NB4 (cell line): ENCODE measurements at regions not wholly inside any gene's neighbourhood (a gene's known extent, or its start where the extent isn't known, plus 50 kb on each side); places are given as distances from the start of the nearest gene placed in this dataset.

Experiments
- DNase-seq: peaks from one replicate; pipeline ENCODE4 v3.0.0; 2010; ENCODE audit warnings: low read depth
- H3K4me3 ChIP-seq: one replicate; pipeline ENCODE4 v1.5.1; 2011; ENCODE audit warnings: mild to moderate bottlenecking, low read depth, low read length, moderate library complexity
- MYC ChIP-seq: IDR thresholded peaks from 2 replicates; pipeline ENCODE4 v1.6.1; 2011; ENCODE audit warnings: low read depth, low read length
- POLR2A ChIP-seq: IDR thresholded peaks from 2 replicates; pipeline ENCODE4 v1.6.1; 2011; ENCODE audit warnings: mild to moderate bottlenecking; ENCODE audit not compliant: insufficient read length; ENCODE audit errors: extremely low read depth
- TF ChIP-seq, protein P1 (sequence below): IDR thresholded peaks from 2 replicates; pipeline ENCODE4 v1.6.1; 2011; ENCODE audit warnings: low read depth, low read length
- TF ChIP-seq, protein P2 (sequence below): IDR thresholded peaks from one replicate; pipeline ENCODE4 v1.5.1; 2012; ENCODE audit warnings: low read depth, low read length

DNA sequence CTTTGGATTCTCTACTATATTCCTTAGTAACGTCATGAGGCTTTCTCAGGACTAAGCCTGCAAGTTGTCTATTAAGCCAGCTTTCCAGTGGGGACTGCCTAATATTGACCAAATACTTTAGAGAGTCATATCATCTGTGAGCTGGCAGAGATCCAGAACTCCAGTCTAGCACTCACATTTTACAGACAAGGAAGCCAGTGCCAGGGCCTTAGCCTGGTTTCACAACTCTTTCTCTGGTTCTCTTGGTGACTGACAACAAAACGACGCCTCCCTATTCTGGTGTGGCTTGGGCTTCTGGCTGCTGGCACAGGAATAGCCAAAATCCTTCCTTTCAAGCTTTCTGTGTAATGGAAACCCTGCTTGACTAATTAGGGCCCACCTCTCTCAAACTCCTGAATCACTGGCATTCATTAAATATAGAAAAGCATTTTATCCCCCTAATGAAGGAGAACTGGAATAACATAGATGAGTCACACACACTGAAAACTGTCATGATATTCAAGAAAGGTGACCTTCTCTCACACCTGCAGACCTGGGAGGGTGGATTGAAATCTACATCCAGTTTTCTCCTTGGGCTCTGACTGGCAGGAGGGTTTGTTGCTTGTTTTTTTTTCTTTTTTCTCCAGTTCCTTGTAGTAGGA, 75.2 kb upstream of the UBL3 start:
- TF ChIP-seq, protein P1, sequence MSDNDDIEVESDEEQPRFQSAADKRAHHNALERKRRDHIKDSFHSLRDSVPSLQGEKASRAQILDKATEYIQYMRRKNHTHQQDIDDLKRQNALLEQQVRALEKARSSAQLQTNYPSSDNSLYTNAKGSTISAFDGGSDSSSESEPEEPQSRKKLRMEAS = peak; percentile 36; the same call in 1 of the 2 replicates
- TF ChIP-seq POLR2A = no peak
- no peak overlapping the region for H3K4me3 ChIP-seq
- DNase-seq = peak; percentile 77

DNA sequence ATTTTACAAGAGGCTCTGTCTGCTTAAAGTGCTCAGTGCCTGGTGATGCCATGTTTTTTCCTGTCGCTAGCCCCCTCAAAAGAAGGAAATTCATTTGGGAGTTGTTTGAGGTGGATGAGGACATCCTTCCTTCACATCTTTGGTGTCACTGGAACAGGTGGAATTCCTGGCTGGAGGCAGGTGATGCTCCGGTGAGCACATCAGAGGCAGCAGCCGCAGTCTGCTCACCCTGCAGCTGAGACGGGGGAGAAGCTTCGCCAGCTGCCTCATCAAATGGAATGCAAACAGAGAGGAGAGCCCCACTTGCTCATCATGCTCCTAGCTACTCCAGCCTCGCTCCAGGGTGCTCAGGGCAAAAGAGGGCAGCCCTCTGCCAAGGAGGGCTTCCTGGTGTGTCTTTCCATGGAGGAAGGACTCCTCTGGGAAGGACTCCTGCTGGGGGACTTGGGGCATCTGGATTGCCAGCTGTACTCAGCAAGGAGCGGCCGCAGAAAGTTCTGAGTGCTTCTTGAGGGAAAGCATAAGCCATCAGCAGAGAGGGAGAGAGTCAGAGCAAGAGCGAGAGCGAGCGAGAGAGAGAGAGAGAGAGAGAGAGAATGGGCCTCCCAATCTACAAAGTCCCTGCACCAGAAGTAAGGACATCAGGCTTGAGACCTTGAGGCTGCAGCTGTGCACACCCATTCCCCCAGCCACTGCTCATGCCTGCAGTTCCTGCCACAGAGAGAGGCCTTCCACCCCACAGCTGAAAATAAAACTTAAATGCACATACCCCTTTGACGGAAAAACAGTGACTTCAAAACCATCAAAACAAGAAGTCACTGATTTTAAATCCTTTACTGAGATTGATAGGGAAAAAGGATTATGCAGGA, 74.3 kb upstream of the UBL3 start:
- no peak overlapping the region for H3K4me3 ChIP-seq
- no peak for TF ChIP-seq MYC
- TF ChIP-seq, protein P1 = no peak
- TF ChIP-seq, protein P2, sequence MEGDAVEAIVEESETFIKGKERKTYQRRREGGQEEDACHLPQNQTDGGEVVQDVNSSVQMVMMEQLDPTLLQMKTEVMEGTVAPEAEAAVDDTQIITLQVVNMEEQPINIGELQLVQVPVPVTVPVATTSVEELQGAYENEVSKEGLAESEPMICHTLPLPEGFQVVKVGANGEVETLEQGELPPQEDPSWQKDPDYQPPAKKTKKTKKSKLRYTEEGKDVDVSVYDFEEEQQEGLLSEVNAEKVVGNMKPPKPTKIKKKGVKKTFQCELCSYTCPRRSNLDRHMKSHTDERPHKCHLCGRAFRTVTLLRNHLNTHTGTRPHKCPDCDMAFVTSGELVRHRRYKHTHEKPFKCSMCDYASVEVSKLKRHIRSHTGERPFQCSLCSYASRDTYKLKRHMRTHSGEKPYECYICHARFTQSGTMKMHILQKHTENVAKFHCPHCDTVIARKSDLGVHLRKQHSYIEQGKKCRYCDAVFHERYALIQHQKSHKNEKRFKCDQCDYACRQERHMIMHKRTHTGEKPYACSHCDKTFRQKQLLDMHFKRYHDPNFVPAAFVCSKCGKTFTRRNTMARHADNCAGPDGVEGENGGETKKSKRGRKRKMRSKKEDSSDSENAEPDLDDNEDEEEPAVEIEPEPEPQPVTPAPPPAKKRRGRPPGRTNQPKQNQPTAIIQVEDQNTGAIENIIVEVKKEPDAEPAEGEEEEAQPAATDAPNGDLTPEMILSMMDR = no peak
- TF ChIP-seq POLR2A = no peak
- no peak for DNase-seq

DNA sequence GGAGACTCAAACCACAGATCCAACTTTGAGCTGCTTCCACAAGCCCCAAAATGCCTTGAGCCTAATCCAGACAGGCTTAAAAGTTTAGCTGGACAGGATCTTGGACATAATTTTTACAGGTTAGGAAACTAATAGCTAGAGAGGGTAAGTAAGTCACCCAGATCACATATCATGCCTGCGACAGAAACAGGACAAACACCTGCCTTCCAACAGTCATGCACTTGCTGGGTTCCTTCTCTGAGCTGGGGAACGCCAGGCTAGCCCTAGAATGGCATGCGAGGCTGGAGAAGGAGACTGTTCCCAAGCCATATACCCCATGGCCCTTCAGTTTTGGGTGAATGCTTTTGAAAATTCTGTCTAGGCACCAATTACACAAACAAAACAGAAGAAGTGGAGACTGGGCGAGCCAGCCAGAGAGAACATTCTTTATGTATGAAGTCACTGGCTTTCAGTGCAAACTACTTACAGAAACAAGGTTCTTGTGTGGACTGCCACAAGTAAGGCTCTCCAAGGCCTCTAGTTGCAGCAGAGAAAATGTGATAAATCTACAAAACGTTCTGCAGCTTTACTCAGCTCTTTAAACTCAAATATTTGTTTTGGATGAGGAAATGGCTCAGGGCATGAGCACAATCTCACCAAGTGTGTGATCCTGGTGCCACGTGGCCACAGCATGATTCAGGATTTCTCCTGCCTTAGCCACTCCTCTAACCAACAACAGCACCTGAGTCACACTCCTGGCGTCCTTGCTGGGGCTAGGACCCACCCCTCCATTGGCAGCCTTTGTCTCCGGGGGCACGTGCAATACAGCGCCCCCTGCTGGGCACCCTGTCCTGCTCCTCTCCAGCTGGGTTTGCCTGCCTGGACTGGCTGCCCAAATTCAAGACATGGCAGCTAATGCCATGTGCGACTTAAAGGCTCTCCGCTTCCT, 73.4 kb upstream of the UBL3 start:
- TF ChIP-seq MYC = no peak
- TF ChIP-seq, protein P2 = peak; percentile 97
- DNase-seq = peak; percentile 68
- no peak overlapping the region for H3K4me3 ChIP-seq

DNA sequence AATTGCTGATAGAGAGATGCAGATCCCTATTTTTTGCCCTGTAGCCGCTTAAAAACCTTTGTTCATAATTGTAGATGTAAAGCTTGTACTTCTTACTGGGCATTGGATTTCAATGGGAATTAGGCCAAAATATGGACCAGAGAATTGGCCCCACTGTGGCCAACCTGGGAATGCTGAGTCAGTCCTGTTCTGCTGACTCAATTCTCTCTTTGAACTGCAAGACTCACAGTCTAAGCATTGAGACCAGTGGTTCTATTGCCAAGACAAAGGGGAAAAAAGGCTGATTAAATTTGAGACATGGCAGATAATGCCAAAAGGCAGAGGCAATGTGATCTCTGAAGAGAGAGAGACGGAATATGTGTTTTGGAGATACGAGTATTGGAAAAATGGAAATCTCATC, 72.5 kb upstream of the UBL3 start:
- no peak overlapping the region for H3K4me3 ChIP-seq
- no peak for DNase-seq
- TF ChIP-seq POLR2A (no peak), MYC (no peak)
- TF ChIP-seq, protein P1 = no peak
- TF ChIP-seq, protein P2 = no peak

DNA sequence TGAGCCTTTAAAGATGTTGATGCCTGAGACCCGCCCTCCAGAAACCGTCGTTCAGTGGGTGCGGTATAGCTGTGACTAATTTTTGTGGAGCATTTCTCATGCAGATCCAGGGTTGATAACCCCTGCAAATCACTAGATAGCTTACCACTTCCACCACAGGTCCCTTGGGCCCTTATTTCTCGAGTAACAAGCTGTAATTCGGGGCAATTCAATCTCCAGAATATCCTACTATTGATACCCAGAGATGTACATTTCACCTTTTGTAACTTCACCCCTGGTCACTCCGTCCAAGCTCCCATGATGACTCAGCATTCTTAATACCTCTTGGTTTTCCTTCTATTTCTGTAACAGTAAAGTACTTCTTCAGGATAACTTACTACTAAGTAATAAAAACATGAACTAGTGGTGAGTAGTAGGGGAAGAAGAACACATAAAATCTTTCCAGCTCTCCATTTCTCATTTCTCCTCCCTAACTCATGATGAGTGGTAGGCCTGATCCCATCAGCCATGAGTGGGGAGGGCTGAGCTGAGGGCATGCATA, 71.9 kb upstream of the UBL3 start:
- H3K4me3 ChIP-seq = no peak overlapping the region
- DNase-seq = peak; percentile 65
- TF ChIP-seq, protein P2 = no peak
- TF ChIP-seq MYC (no peak), POLR2A (no peak)
- TF ChIP-seq, protein P1 = no peak
